ENCODE measurements at regions not wholly inside any gene's neighbourhood (a gene's known extent, or its start where the extent isn't known, plus 50 kb on each side); places are given as distances from the start of the nearest gene placed in this dataset.

DNA sequence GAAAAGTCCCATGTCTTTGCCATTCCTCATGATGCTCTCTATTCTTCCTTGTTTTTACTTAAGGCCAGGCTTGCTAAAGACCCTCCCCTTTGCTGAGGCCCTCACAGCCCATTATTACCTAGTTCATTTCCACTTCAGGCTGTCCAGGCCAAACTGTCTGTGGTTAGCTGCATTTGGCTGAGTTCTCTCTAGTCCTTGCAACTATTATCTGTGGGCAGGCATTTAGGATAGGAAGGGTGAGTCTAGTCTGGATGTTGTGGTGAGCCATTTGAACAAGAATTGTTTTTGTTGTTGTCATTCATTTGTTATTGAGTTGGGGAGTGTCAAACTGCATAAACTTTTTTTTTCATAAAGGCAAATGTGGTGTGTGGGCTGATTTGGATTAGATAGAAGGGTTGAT lies 182.4 kb downstream of the CD109 start:
- no peak for TF ChIP-seq ZNF589 (CRISPR knock-in tag; IDR thresholded peaks at IDR 0.05; ENCODE audit: low read depth)
- no peak for TF ChIP-seq TEAD1 (CRISPR knock-in tag; IDR thresholded peaks at IDR 0.05)
- TF ChIP-seq, protein P1, sequence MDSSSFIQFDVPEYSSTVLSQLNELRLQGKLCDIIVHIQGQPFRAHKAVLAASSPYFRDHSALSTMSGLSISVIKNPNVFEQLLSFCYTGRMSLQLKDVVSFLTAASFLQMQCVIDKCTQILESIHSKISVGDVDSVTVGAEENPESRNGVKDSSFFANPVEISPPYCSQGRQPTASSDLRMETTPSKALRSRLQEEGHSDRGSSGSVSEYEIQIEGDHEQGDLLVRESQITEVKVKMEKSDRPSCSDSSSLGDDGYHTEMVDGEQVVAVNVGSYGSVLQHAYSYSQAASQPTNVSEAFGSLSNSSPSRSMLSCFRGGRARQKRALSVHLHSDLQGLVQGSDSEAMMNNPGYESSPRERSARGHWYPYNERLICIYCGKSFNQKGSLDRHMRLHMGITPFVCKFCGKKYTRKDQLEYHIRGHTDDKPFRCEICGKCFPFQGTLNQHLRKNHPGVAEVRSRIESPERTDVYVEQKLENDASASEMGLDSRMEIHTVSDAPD (CRISPR knock-in tag; IDR thresholded peaks at IDR 0.05) = no peak
- no peak for TF ChIP-seq PYGO2 (tag; IDR thresholded peaks at IDR 0.05)
- TF ChIP-seq, protein P2, sequence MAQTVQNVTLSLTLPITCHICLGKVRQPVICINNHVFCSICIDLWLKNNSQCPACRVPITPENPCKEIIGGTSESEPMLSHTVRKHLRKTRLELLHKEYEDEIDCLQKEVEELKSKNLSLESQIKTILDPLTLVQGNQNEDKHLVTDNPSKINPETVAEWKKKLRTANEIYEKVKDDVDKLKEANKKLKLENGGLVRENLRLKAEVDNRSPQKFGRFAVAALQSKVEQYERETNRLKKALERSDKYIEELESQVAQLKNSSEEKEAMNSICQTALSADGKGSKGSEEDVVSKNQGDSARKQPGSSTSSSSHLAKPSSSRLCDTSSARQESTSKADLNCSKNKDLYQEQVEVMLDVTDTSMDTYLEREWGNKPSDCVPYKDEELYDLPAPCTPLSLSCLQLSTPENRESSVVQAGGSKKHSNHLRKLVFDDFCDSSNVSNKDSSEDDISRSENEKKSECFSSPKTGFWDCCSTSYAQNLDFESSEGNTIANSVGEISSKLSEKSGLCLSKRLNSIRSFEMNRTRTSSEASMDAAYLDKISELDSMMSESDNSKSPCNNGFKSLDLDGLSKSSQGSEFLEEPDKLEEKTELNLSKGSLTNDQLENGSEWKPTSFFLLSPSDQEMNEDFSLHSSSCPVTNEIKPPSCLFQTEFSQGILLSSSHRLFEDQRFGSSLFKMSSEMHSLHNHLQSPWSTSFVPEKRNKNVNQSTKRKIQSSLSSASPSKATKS (CRISPR knock-in tag; IDR thresholded peaks at IDR 0.05) = no peak
- no peak for TF ChIP-seq E2F3 (CRISPR knock-in tag; IDR thresholded peaks at IDR 0.05)
- TF ChIP-seq, protein P3, sequence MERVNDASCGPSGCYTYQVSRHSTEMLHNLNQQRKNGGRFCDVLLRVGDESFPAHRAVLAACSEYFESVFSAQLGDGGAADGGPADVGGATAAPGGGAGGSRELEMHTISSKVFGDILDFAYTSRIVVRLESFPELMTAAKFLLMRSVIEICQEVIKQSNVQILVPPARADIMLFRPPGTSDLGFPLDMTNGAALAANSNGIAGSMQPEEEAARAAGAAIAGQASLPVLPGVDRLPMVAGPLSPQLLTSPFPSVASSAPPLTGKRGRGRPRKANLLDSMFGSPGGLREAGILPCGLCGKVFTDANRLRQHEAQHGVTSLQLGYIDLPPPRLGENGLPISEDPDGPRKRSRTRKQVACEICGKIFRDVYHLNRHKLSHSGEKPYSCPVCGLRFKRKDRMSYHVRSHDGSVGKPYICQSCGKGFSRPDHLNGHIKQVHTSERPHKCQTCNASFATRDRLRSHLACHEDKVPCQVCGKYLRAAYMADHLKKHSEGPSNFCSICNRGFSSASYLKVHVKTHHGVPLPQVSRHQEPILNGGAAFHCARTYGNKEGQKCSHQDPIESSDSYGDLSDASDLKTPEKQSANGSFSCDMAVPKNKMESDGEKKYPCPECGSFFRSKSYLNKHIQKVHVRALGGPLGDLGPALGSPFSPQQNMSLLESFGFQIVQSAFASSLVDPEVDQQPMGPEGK (CRISPR knock-in tag; IDR thresholded peaks at IDR 0.05; ENCODE audit: borderline replicate concordance) = no peak
- no peak for TF ChIP-seq GATAD2B (IDR thresholded peaks at IDR 0.05; ENCODE audit: borderline replicate concordance)
- no peak for TF ChIP-seq CREB1 (IDR thresholded peaks at IDR 0.05)
- no peak for TF ChIP-seq CREB1 (CRISPR knock-in tag; IDR thresholded peaks at IDR 0.05)
- TF ChIP-seq ARHGAP35 (IDR thresholded peaks at IDR 0.05; ENCODE audit: partially characterized antibody) = no peak
- TF ChIP-seq, protein P4, sequence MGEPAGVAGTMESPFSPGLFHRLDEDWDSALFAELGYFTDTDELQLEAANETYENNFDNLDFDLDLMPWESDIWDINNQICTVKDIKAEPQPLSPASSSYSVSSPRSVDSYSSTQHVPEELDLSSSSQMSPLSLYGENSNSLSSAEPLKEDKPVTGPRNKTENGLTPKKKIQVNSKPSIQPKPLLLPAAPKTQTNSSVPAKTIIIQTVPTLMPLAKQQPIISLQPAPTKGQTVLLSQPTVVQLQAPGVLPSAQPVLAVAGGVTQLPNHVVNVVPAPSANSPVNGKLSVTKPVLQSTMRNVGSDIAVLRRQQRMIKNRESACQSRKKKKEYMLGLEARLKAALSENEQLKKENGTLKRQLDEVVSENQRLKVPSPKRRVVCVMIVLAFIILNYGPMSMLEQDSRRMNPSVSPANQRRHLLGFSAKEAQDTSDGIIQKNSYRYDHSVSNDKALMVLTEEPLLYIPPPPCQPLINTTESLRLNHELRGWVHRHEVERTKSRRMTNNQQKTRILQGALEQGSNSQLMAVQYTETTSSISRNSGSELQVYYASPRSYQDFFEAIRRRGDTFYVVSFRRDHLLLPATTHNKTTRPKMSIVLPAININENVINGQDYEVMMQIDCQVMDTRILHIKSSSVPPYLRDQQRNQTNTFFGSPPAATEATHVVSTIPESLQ (CRISPR knock-in tag; IDR thresholded peaks at IDR 0.05) = no peak
- TF ChIP-seq RFX1 (IDR thresholded peaks at IDR 0.05) = no peak
- TF ChIP-seq POU5F1 (IDR thresholded peaks at IDR 0.05; ENCODE audit: borderline replicate concordance, low read depth, low read length, partially characterized antibody) = no peak
- no peak for ATAC-seq
- no peak for FAIRE-seq
- Histone ChIP-seq H3K27ac (ENCODE audit: extremely low read depth, low read depth, low read length) (no peak overlapping the region), H4K20me1 (replicated peaks; ENCODE audit: control insufficient read depth, insufficient read depth, low read length) (no peaks in the 10 kb centered on the region), H3K4me3 (no peak overlapping the region), H3K36me3 (ENCODE audit: control insufficient read depth, insufficient read depth, low read length) (no peaks in the 10 kb centered on the region; the same call in 2 of the 3 replicates), H3K4me2 (ENCODE audit: insufficient read depth, low read length) (no peak overlapping the region), H3K4me1 (replicated peaks in 1 of 2; ENCODE audit: control insufficient read depth in 2 of 2, insufficient read depth in 2 of 2, low read length in 2 of 2) (no peaks in the 10 kb centered on the region), H3K9ac (ENCODE audit: insufficient read depth in 1 of 2, low read depth in 2 of 2, low read length in 2 of 2) (no peak overlapping the region), H2AFZ (ENCODE audit: low read depth, low read length) (no peak overlapping the region), H3K27me3 (ENCODE audit: control insufficient read depth in 2 of 2, insufficient read depth in 2 of 2, low read length in 2 of 2) (no peaks in the 10 kb centered on the region), H3K9me1 (ENCODE audit: control insufficient read depth, insufficient read depth, low read length) (no peaks in the 10 kb centered on the region), H3K9me3 (replicated peaks; ENCODE audit: control insufficient read depth, insufficient read depth, low read depth, low read length) (no peaks in the 10 kb centered on the region), H3K79me2 (ENCODE audit: control insufficient read depth, insufficient read depth, low read length) (no peaks in the 10 kb centered on the region)
- in situ Hi-C loops (cut with MboI) = no loop called here
- DNase-seq (ENCODE audit: extremely low read depth in 1 of 4, low spot score in 3 of 4) = no peak
- no TSS peak for BruUV-seq (replicated peaks)
- CTCF ChIA-PET (ENCODE audit: low intra/inter-chr PET ratio) = no interaction called here
- intact Hi-C loops (cut with micrococcal nuclease) = no loop called here
- POLR2A ChIA-PET = no interaction called here

Measured in K562 (cell line).